H1 (cell line): ENCODE measurements at regions not wholly inside any gene's neighbourhood (a gene's known extent, or its start where the extent isn't known, plus 50 kb on each side); places are given as distances from the start of the nearest gene placed in this dataset.

Experiments used
- NRF1 ChIP-seq: IDR thresholded peaks from 2 replicates; pipeline ENCODE4 v1.6.1; 2011; ENCODE audit warnings: mild to moderate bottlenecking, low read depth, low read length, improper control_type of control experiment
- POLR2A ChIP-seq, 2 experiments: IDR thresholded peaks; 1 replicate in 1 of 2; 2 replicates in 1 of 2; pipeline ENCODE4 v1.6.1; 2011; ENCODE audit warnings: low read depth in 2 of 2, low read length in 2 of 2, mild to moderate bottlenecking in 2 of 2; ENCODE audit errors: control extremely low read depth in 1 of 2
- RFX5 ChIP-seq: IDR thresholded peaks from 2 replicates; pipeline ENCODE4 v1.6.1; 2011; ENCODE audit warnings: low read depth, low read length, improper control_type of control experiment, borderline replicate concordance
- SIN3A ChIP-seq, 2 experiments: IDR thresholded peaks in 1 of 2; conservative IDR thresholded peaks in 1 of 2; 2 replicates each; pipeline ENCODE4 v1.6.1; 2011 to 2012; ENCODE audit warnings: low read length in 2 of 2, improper control_type of control experiment in 1 of 2, low read depth in 1 of 2, mild to moderate bottlenecking in 1 of 2
- SRF ChIP-seq: IDR thresholded peaks from 2 replicates; pipeline ENCODE4 v1.6.1; 2011; ENCODE audit warnings: mild to moderate bottlenecking, low read depth, low read length, moderate library complexity
- TF ChIP-seq, protein P1 (sequence below), 3 experiments: IDR thresholded peaks; 1 replicate in 2 of 3; 2 replicates in 1 of 3; pipeline versions ENCODE4 v1.5.1 to v1.6.1; 2011; ENCODE audit warnings: low read length in 3 of 3, mild to moderate bottlenecking in 3 of 3, inconsistent platforms in 2 of 3, low read depth in 1 of 3, moderate library complexity in 1 of 3; ENCODE audit not compliant: insufficient read depth in 1 of 3; ENCODE audit errors: control extremely low read depth in 1 of 3
- TF ChIP-seq, protein P2 (sequence below): IDR thresholded peaks from 2 replicates; pipeline ENCODE4 v1.6.1; 2012; ENCODE audit warnings: inconsistent platforms

GRCh38 chr1:38558055-38558454 lies 301.5 kb downstream of the RRAGC start:
- no peak for TF ChIP-seq NRF1
- no peak for TF ChIP-seq POLR2A (IDR thresholded peaks at IDR 0.05; ENCODE audit: control extremely low read depth in 1 of 2, low read depth in 2 of 2, low read length in 2 of 2)
- TF ChIP-seq SIN3A (conservative IDR thresholded peaks at IDR 0.05 in 1 of 2, IDR thresholded peaks at IDR 0.05 in 1 of 2; ENCODE audit: low read depth in 1 of 2, low read length in 2 of 2), result no peak
- no peak for TF ChIP-seq SRF
- TF ChIP-seq, protein P1, sequence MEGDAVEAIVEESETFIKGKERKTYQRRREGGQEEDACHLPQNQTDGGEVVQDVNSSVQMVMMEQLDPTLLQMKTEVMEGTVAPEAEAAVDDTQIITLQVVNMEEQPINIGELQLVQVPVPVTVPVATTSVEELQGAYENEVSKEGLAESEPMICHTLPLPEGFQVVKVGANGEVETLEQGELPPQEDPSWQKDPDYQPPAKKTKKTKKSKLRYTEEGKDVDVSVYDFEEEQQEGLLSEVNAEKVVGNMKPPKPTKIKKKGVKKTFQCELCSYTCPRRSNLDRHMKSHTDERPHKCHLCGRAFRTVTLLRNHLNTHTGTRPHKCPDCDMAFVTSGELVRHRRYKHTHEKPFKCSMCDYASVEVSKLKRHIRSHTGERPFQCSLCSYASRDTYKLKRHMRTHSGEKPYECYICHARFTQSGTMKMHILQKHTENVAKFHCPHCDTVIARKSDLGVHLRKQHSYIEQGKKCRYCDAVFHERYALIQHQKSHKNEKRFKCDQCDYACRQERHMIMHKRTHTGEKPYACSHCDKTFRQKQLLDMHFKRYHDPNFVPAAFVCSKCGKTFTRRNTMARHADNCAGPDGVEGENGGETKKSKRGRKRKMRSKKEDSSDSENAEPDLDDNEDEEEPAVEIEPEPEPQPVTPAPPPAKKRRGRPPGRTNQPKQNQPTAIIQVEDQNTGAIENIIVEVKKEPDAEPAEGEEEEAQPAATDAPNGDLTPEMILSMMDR (IDR thresholded peaks at IDR 0.05; ENCODE audit: control extremely low read depth in 1 of 3, insufficient read depth in 1 of 3, low read depth in 1 of 3, low read length in 3 of 3), result no peak
- TF ChIP-seq, protein P2, sequence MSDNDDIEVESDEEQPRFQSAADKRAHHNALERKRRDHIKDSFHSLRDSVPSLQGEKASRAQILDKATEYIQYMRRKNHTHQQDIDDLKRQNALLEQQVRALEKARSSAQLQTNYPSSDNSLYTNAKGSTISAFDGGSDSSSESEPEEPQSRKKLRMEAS, result no peak
- no peak for TF ChIP-seq RFX5
